ENCODE measurements at regions not wholly inside any gene's neighbourhood (a gene's known extent, or its start where the extent isn't known, plus 50 kb on each side); places are given as distances from the start of the nearest gene placed in this dataset.
"Not testable (repeated sequence)": the region's sequence is repeated elsewhere in the genome, so short reads cannot be mapped to it uniquely, and the experiment has no call there.

GRCh38 chr12:59294221-59294620 lies 301.6 kb upstream of the SLC16A7 start:
- Histone ChIP-seq H3K27me3 (ENCODE audit: control insufficient read depth, insufficient read depth, low read length) (no peaks in the 10 kb centered on the region), H2AFZ (ENCODE audit: low read length) (no peak overlapping the region), H3K27ac (ENCODE audit: insufficient read depth, low read length) (no peak overlapping the region), H3K4me3 (replicated peaks in 1 of 4; ENCODE audit: control extremely low read depth in 1 of 4, insufficient read depth in 1 of 4, low read depth in 3 of 4, low read length in 4 of 4) (no peak overlapping the region), H3K79me2 (ENCODE audit: control insufficient read depth, insufficient read depth, low read length) (no peaks in the 10 kb centered on the region), H3K9ac (ENCODE audit: insufficient read depth, low read length) (no peak overlapping the region), H3K9me3 (ENCODE audit: control insufficient read depth, insufficient read depth, low read depth, low read length) (no peaks in the 10 kb centered on the region), H4K20me1 (ENCODE audit: control insufficient read depth, extremely low read depth, insufficient read depth, low read length) (no peaks in the 10 kb centered on the region), H3K36me3 (ENCODE audit: control insufficient read depth, insufficient read depth, low read length) (no peaks in the 10 kb centered on the region), H3K4me2 (ENCODE audit: extremely low read depth, insufficient read depth, low read length) (no peak overlapping the region), H3K4me1 (ENCODE audit: control insufficient read depth, extremely low read depth, insufficient read depth, low read length) (no peaks in the 10 kb centered on the region)
- no peak for TF ChIP-seq EZH2 (IDR thresholded peaks at IDR 0.05; ENCODE audit: low read length, missing control alignments)
- no peak for TF ChIP-seq CTCF (conservative IDR thresholded peaks at IDR 0.05 in 1 of 2, IDR thresholded peaks at IDR 0.05 in 1 of 2; ENCODE audit: low read depth in 1 of 2, low read length in 2 of 2)
- DNase-seq (ENCODE audit: low read depth in 2 of 2): no peak

GRCh38 chr12:59282999-59283398 lies 312.8 kb upstream of the SLC16A7 start:
- no peaks in the 10 kb centered on the region for H3K27me3 ChIP-seq (ENCODE audit: control insufficient read depth, insufficient read depth, low read length)
- no peaks in the 10 kb centered on the region for H3K4me1 ChIP-seq (ENCODE audit: control insufficient read depth, extremely low read depth, insufficient read depth, low read length)
- TF ChIP-seq EZH2 (IDR thresholded peaks at IDR 0.05; ENCODE audit: low read length, missing control alignments): no peak
- no peak for TF ChIP-seq CTCF (conservative IDR thresholded peaks at IDR 0.05 in 1 of 2, IDR thresholded peaks at IDR 0.05 in 1 of 2; ENCODE audit: low read depth in 1 of 2, low read length in 2 of 2)

GRCh38 chr12:59273561-59273960 lies 322.3 kb upstream of the SLC16A7 start:
- H4K20me1 ChIP-seq (ENCODE audit: control insufficient read depth, extremely low read depth, insufficient read depth, low read length); H3K27me3 ChIP-seq (ENCODE audit: control insufficient read depth, insufficient read depth, low read length); H3K9me3 ChIP-seq (ENCODE audit: control insufficient read depth, insufficient read depth, low read depth, low read length); H3K4me2 ChIP-seq (ENCODE audit: extremely low read depth, insufficient read depth, low read length); H3K9ac ChIP-seq (ENCODE audit: insufficient read depth, low read length); DNase-seq (ENCODE audit: low read depth in 2 of 2); H2AFZ ChIP-seq (ENCODE audit: low read length); H3K36me3 ChIP-seq (ENCODE audit: control insufficient read depth, insufficient read depth, low read length); H3K79me2 ChIP-seq (ENCODE audit: control insufficient read depth, insufficient read depth, low read length); H3K27ac ChIP-seq (ENCODE audit: insufficient read depth, low read length); H3K4me1 ChIP-seq (ENCODE audit: control insufficient read depth, extremely low read depth, insufficient read depth, low read length); H3K4me3 ChIP-seq (replicated peaks in 1 of 4; ENCODE audit: control extremely low read depth in 1 of 4, insufficient read depth in 1 of 4, low read depth in 3 of 4, low read length in 4 of 4): not testable (repeated sequence)

More at GRCh38 chr12:59282999-59283398, 312.8 kb upstream of the SLC16A7 start:
- Histone ChIP-seq H4K20me1 (ENCODE audit: control insufficient read depth, extremely low read depth, insufficient read depth, low read length) (no peaks in the 10 kb centered on the region), H3K9me3 (ENCODE audit: control insufficient read depth, insufficient read depth, low read depth, low read length) (no peaks in the 10 kb centered on the region), H3K9ac (ENCODE audit: insufficient read depth, low read length) (no peak overlapping the region), H3K4me2 (ENCODE audit: extremely low read depth, insufficient read depth, low read length) (no peak overlapping the region), H3K79me2 (ENCODE audit: control insufficient read depth, insufficient read depth, low read length) (no peaks in the 10 kb centered on the region), H3K36me3 (ENCODE audit: control insufficient read depth, insufficient read depth, low read length) (no peaks in the 10 kb centered on the region), H3K4me3 (replicated peaks in 1 of 4; ENCODE audit: control extremely low read depth in 1 of 4, insufficient read depth in 1 of 4, low read depth in 3 of 4, low read length in 4 of 4) (no peak overlapping the region), H2AFZ (ENCODE audit: low read length) (no peak overlapping the region), H3K27ac (ENCODE audit: insufficient read depth, low read length) (no peak overlapping the region)
- DNase-seq (ENCODE audit: low read depth in 2 of 2): no peak
